ENCODE measurements at regions not wholly inside any gene's neighbourhood (a gene's known extent, or its start where the extent isn't known, plus 50 kb on each side); places are given as distances from the start of the nearest gene placed in this dataset.

- TF ChIP-seq ZBTB10 (tag by site-specific recombination; IDR thresholded peaks at IDR 0.05), result no peak
- TF ChIP-seq, protein P1, sequence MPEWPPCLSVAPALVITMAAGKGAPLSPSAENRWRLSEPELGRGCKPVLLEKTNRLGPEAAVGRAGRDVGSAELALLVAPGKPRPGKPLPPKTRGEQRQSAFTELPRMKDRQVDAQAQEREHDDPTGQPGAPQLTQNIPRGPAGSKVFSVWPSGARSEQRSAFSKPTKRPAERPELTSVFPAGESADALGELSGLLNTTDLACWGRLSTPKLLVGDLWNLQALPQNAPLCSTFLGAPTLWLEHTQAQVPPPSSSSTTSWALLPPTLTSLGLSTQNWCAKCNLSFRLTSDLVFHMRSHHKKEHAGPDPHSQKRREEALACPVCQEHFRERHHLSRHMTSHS (tag by site-specific recombination; IDR thresholded peaks at IDR 0.05), result no peak
- TF ChIP-seq ZNF664 (tag by site-specific recombination; IDR thresholded peaks at IDR 0.05), result no peak
- TF ChIP-seq TCF7L2 (IDR thresholded peaks at IDR 0.05; ENCODE audit: borderline replicate concordance, low read depth, low read length), result no peak
- TF ChIP-seq SP2 (tag by site-specific recombination; IDR thresholded peaks at IDR 0.05), result no peak
- no peak for TF ChIP-seq MYNN (tag by site-specific recombination; IDR thresholded peaks at IDR 0.05; ENCODE audit: borderline replicate concordance)
- TF ChIP-seq, protein P2, sequence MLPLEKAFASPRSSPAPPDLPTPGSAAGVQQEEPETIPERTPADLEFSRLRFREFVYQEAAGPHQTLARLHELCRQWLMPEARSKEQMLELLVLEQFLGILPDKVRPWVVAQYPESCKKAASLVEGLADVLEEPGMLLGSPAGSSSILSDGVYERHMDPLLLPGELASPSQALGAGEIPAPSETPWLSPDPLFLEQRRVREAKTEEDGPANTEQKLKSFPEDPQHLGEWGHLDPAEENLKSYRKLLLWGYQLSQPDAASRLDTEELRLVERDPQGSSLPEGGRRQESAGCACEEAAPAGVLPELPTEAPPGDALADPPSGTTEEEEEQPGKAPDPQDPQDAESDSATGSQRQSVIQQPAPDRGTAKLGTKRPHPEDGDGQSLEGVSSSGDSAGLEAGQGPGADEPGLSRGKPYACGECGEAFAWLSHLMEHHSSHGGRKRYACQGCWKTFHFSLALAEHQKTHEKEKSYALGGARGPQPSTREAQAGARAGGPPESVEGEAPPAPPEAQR (tag by site-specific recombination; IDR thresholded peaks at IDR 0.05), result no peak
- TF ChIP-seq, protein P3, sequence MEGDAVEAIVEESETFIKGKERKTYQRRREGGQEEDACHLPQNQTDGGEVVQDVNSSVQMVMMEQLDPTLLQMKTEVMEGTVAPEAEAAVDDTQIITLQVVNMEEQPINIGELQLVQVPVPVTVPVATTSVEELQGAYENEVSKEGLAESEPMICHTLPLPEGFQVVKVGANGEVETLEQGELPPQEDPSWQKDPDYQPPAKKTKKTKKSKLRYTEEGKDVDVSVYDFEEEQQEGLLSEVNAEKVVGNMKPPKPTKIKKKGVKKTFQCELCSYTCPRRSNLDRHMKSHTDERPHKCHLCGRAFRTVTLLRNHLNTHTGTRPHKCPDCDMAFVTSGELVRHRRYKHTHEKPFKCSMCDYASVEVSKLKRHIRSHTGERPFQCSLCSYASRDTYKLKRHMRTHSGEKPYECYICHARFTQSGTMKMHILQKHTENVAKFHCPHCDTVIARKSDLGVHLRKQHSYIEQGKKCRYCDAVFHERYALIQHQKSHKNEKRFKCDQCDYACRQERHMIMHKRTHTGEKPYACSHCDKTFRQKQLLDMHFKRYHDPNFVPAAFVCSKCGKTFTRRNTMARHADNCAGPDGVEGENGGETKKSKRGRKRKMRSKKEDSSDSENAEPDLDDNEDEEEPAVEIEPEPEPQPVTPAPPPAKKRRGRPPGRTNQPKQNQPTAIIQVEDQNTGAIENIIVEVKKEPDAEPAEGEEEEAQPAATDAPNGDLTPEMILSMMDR (tag by site-specific recombination; IDR thresholded peaks at IDR 0.05), result no peak
- TF ChIP-seq PRDM6 (tag by site-specific recombination; IDR thresholded peaks at IDR 0.05), result no peak
- no peak for TF ChIP-seq ZNF184 (tag by site-specific recombination; IDR thresholded peaks at IDR 0.05)
- TF ChIP-seq, protein P4, sequence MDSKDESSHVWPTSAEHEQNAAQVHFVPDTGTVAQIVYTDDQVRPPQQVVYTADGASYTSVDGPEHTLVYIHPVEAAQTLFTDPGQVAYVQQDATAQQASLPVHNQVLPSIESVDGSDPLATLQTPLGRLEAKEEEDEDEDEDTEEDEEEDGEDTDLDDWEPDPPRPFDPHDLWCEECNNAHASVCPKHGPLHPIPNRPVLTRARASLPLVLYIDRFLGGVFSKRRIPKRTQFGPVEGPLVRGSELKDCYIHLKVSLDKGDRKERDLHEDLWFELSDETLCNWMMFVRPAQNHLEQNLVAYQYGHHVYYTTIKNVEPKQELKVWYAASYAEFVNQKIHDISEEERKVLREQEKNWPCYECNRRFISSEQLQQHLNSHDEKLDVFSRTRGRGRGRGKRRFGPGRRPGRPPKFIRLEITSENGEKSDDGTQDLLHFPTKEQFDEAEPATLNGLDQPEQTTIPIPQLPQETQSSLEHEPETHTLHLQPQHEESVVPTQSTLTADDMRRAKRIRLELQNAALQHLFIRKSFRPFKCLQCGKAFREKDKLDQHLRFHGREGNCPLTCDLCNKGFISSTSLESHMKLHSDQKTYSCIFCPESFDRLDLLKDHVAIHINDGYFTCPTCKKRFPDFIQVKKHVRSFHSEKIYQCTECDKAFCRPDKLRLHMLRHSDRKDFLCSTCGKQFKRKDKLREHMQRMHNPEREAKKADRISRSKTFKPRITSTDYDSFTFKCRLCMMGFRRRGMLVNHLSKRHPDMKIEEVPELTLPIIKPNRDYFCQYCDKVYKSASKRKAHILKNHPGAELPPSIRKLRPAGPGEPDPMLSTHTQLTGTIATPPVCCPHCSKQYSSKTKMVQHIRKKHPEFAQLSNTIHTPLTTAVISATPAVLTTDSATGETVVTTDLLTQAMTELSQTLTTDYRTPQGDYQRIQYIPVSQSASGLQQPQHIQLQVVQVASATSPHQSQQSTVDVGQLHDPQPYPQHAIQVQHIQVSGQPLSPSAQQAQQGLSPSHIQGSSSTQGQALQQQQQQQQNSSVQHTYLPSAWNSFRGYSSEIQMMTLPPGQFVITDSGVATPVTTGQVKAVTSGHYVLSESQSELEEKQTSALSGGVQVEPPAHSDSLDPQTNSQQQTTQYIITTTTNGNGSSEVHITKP (tag by site-specific recombination; IDR thresholded peaks at IDR 0.05), result no peak
- no peak for TF ChIP-seq ZNF776 (tag by site-specific recombination; IDR thresholded peaks at IDR 0.05; ENCODE audit: borderline replicate concordance)
- no peak for TF ChIP-seq ZNF785 (tag by site-specific recombination; IDR thresholded peaks at IDR 0.05)
- TF ChIP-seq ZBTB21 (tag by site-specific recombination; IDR thresholded peaks at IDR 0.05), result no peak
Measured at GRCh38 chr2:138985881-138986280, 205.7 kb upstream of the NXPH2 start.
